ENCODE measurements at regions not wholly inside any gene's neighbourhood (a gene's known extent, or its start where the extent isn't known, plus 50 kb on each side); places are given as distances from the start of the nearest gene placed in this dataset.

DNA sequence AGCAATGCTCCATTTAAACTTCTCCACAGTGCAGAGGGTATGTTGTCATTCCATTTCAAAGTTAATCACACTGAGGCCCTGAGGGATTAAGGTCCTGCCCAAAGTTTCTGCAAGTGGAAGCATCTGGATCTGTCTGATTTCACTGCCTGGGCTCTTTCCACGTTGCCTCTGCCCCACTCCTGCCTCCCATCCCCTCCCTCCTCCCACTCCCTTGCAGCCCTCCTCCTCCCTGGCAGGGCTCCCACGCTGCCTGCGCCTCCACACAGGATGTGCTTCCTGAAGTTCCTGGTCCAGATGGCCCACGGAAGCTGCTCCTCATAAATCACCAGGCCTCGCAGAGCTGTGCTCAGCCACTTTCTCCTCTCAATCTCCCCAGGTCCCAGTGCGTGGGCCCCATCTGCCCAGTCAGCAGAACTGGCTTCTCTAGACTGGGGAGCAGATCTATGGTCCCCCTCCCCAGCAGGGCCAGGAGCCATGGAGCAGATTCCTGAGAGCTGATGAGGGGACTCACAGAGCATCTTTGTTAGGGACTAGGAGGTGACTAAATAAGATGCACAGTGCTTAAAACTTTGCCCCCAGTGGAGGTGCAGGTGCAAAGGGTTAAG lies 65.4 kb upstream of the MAFB start:
- intact Hi-C loops (cut with micrococcal nuclease; ENCODE audit: unreplicated experiment): no loop called here
- no peaks in the 10 kb centered on the region for H3K27me3 ChIP-seq (ENCODE audit: control insufficient read depth in 1 of 2, insufficient read depth in 2 of 2, low read length in 2 of 2)
- H3K9me3 ChIP-seq (ENCODE audit: low read length): no peaks in the 10 kb centered on the region
- FAIRE-seq: no peak
- POLR2A ChIA-PET: no interaction called here
- TF ChIP-seq ETV6 (CRISPR knock-in tag; conservative IDR thresholded peaks at IDR 0.05) (no peak), MAFK (conservative IDR thresholded peaks at IDR 0.05 in 1 of 2, IDR thresholded peaks at IDR 0.05 in 1 of 2; ENCODE audit: low read length in 2 of 2) (peak; percentile 47 to 67; a peak in 3 of 4 replicates), MAFF (IDR thresholded peaks at IDR 0.05; ENCODE audit: low read depth, low read length) (peak; percentile 29; the same call in 1 of the 2 replicates)
- no peaks in the 10 kb centered on the region for H3K4me1 ChIP-seq (ENCODE audit: insufficient read depth, low read length)
- CTCF ChIA-PET (ENCODE audit: low intra/inter-chr PET ratio, low total read pairs): no interaction called here
- in situ Hi-C loops (cut with HindIII; ENCODE audit: extremely low pct_ligation_motif_present, low pct_unique_long_range_greater_than_20kb): no loop called here
- DNase-seq (ENCODE audit: low spot score): no peak
- no peak overlapping the region for H2AFZ ChIP-seq (ENCODE audit: low read length)
- no peaks in the 10 kb centered on the region for H3K79me2 ChIP-seq (ENCODE audit: insufficient read depth, low read length)
- no peak for ATAC-seq
- no TSS peak for BruUV-seq (replicated peaks)
- WGBS (ENCODE audit: low lambda C conversion rate): 16% methylated on average over 6 of the region's 6 CpGs
- no peak overlapping the region for H3K4me3 ChIP-seq (replicated peaks in 1 of 3; ENCODE audit: insufficient read depth in 1 of 3, low read depth in 2 of 3, low read length in 3 of 3)
- H3K27ac ChIP-seq (ENCODE audit: extremely low read length, insufficient read depth, low read length): no peak overlapping the region
- H4K20me1 ChIP-seq (ENCODE audit: insufficient read depth, low read length): no peaks in the 10 kb centered on the region
- no peak overlapping the region for H3K9ac ChIP-seq (ENCODE audit: insufficient read depth, low read depth, low read length)
- H3K36me3 ChIP-seq (replicated peaks in 1 of 2; ENCODE audit: control insufficient read depth in 1 of 2, insufficient read depth in 2 of 2, low read length in 2 of 2): no peaks in the 10 kb centered on the region
- no peak overlapping the region for H3K4me2 ChIP-seq (ENCODE audit: low read depth, low read length)

- Histone ChIP-seq H3K9ac (ENCODE audit: insufficient read depth, low read depth, low read length) (no peak overlapping the region), H3K27ac (ENCODE audit: extremely low read length, insufficient read depth, low read length) (no peak overlapping the region), H3K36me3 (replicated peaks in 1 of 2; ENCODE audit: control insufficient read depth in 1 of 2, insufficient read depth in 2 of 2, low read length in 2 of 2) (no peaks in the 10 kb centered on the region), H4K20me1 (ENCODE audit: insufficient read depth, low read length) (no peaks in the 10 kb centered on the region), H2AFZ (ENCODE audit: low read length) (no peak overlapping the region), H3K4me1 (ENCODE audit: insufficient read depth, low read length) (no peaks in the 10 kb centered on the region), H3K79me2 (ENCODE audit: insufficient read depth, low read length) (no peaks in the 10 kb centered on the region), H3K9me3 (ENCODE audit: low read length) (no peaks in the 10 kb centered on the region), H3K27me3 (ENCODE audit: control insufficient read depth in 1 of 2, insufficient read depth in 2 of 2, low read length in 2 of 2) (no peaks in the 10 kb centered on the region), H3K4me2 (ENCODE audit: low read depth, low read length) (no peak overlapping the region), H3K4me3 (replicated peaks in 1 of 3; ENCODE audit: insufficient read depth in 1 of 3, low read depth in 2 of 3, low read length in 3 of 3) (no peak overlapping the region)
- intact Hi-C loops (cut with micrococcal nuclease; ENCODE audit: unreplicated experiment) (no loop called here), in situ Hi-C loops (cut with HindIII; ENCODE audit: extremely low pct_ligation_motif_present, low pct_unique_long_range_greater_than_20kb) (no loop called here)
- CTCF ChIA-PET (ENCODE audit: low intra/inter-chr PET ratio, low total read pairs): no interaction called here
- FAIRE-seq (no peak), ATAC-seq (no peak), DNase-seq (ENCODE audit: low spot score) (no peak)
- POLR2A ChIA-PET: no interaction called here
- BruUV-seq (replicated peaks): no TSS peak
- TF ChIP-seq JDP2 (CRISPR knock-in tag; IDR thresholded peaks at IDR 0.05; ENCODE audit: borderline replicate concordance): no peak
- no peak for TF ChIP-seq IKZF1 (IDR thresholded peaks at IDR 0.05)
- TF ChIP-seq ZNF891 (CRISPR knock-in tag; IDR thresholded peaks at IDR 0.05): no peak
- TF ChIP-seq ZNF335 (CRISPR knock-in tag; IDR thresholded peaks at IDR 0.05): no peak
- TF ChIP-seq SALL1 (CRISPR knock-in tag; IDR thresholded peaks at IDR 0.05): no peak
These were observed 68.1 kb upstream of the MAFB start for GRCh38 chr20:40757087-40757486.
